ENCODE measurements at regions not wholly inside any gene's neighbourhood (a gene's known extent, or its start where the extent isn't known, plus 50 kb on each side); places are given as distances from the start of the nearest gene placed in this dataset.

GRCh38 chr6:15752820-15753219, 90.0 kb upstream of the DTNBP1 start:
- Histone ChIP-seq H3K27ac (ENCODE audit: insufficient read length, low read depth, low read length) (no peak overlapping the region), H4K5ac (ENCODE audit: insufficient read length, low read depth, low read length) (no peak overlapping the region), H3K9me3 (ENCODE audit: control insufficient read depth, low read depth, low read length) (no peaks in the 10 kb centered on the region), H2BK12ac (ENCODE audit: insufficient read length, low read depth, low read length) (no peak overlapping the region), H3K14ac (ENCODE audit: insufficient read depth, low read length) (no peak overlapping the region), H3K56ac (ENCODE audit: insufficient read length, low read depth, low read length) (no peak overlapping the region), H3K23me2 (ENCODE audit: insufficient read length, low read depth, low read length, poor library complexity, severe bottlenecking) (no peaks in the 10 kb centered on the region), H3K18ac (ENCODE audit: insufficient read length, low read depth, low read length) (no peak overlapping the region), H2BK120ac (ENCODE audit: low read depth, low read length, poor library complexity, severe bottlenecking) (no peak overlapping the region), H4K91ac (ENCODE audit: insufficient read length, low read depth, low read length) (no peak overlapping the region), H3K4me2 (ENCODE audit: insufficient read depth, insufficient read length, low read length) (no peak overlapping the region), H3K79me1 (ENCODE audit: insufficient read depth, low read depth, low read length, poor library complexity, severe bottlenecking) (no peaks in the 10 kb centered on the region), H2AFZ (ENCODE audit: low read length) (no peak overlapping the region), H3K4ac (ENCODE audit: low read depth, low read length) (no peak overlapping the region), H2BK5ac (ENCODE audit: insufficient read length, low read length) (no peak overlapping the region), H3K79me2 (ENCODE audit: insufficient read depth, low read length) (no peaks in the 10 kb centered on the region), H4K8ac (replicated peaks; ENCODE audit: insufficient read length, low read depth, low read length) (no peak overlapping the region), H3K23ac (ENCODE audit: insufficient read length, low read depth, low read length) (no peak overlapping the region), H2BK20ac (ENCODE audit: low read depth, low read length, poor library complexity, severe bottlenecking) (no peak overlapping the region), H4K20me1 (ENCODE audit: control insufficient read depth, insufficient read depth, insufficient read length) (no peaks in the 10 kb centered on the region), H3K4me1 (ENCODE audit: insufficient read depth, low read length) (no peaks in the 10 kb centered on the region), H2AK5ac (ENCODE audit: insufficient read length, low read length) (no peak overlapping the region), H3K27me3 (ENCODE audit: insufficient read depth, low read length) (no peaks in the 10 kb centered on the region), H2BK15ac (ENCODE audit: low read depth, low read length) (no peak overlapping the region), H3T11ph (ENCODE audit: low read length) (no peak overlapping the region), H3K9ac (ENCODE audit: extremely low read depth, insufficient read length, low read length) (no peak overlapping the region)
- no peak for DNase-seq
- Mint-ChIP-seq H3K9me3 (peaks cover 0 to 3% of the 10 kb centered on the region in 2 experiments; a peak in 1 of 5 replicates), H3K4me1 (0 out of 4 replicates have a peak, but pooled peaks cover 0 to 5% of the 10 kb centered on the region in 2 experiments), H3K36me3 (ENCODE audit: insufficient read depth in 1 of 3, low read depth in 3 of 3) (no peaks in the 10 kb centered on the region; a peak in 2 of 7 replicates), H3K27me3 (ENCODE audit: low read depth) (peaks cover 3% of the 10 kb centered on the region), H3K4me3 (no peak overlapping the region), H3K27ac (no peak overlapping the region; a peak in 1 of 7 replicates)
- TF ChIP-seq CTCF (conservative IDR thresholded peaks at IDR 0.05) = peak; percentile 38; the same call in 2 of the 3 replicates
- WGBS (ENCODE audit: extremely low coverage, insufficient read length, low lambda C conversion rate) = no CpG with 5 or more reads among the region's 3 CpGs
